ENCODE measurements at regions not wholly inside any gene's neighbourhood (a gene's known extent, or its start where the extent isn't known, plus 50 kb on each side); places are given as distances from the start of the nearest gene placed in this dataset.

DNA sequence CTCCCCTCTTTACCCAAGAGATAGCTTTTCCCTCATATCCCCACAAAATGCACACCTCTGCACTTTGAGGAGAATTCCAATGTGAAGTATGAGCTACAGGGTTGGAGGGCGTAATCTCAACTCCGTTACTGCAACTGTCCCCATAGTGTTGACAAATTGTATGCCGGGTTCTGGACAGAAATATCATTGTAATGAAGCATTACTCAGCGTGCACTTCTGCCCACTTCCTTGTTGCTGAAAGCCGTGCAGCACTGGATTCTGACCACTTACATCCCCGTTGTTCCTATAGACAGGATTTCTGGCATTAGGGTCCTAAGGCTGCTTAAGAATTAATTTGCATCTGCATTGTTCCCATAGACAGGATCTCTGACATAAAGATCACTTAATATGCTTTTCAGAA is 205.6 kb downstream of the RHOU start:
- Histone ChIP-seq H3K9ac (ENCODE audit: low read length) (no peak overlapping the region), H3K4me2 (ENCODE audit: low read depth, low read length) (no peak overlapping the region), H3K36me3 (replicated peaks; ENCODE audit: insufficient read depth, low read length) (no peaks in the 10 kb centered on the region), H2AFZ (ENCODE audit: low read length) (no peak overlapping the region), H3K79me2 (ENCODE audit: low read length) (no peaks in the 10 kb centered on the region), H3F3A (ENCODE audit: insufficient read depth, low read length) (no peaks in the 10 kb centered on the region), H3K9me3 (replicated peaks; ENCODE audit: insufficient read depth, low read length) (no peaks in the 10 kb centered on the region), H3K4me3 (ENCODE audit: low read length) (no peak overlapping the region), H4K20me1 (ENCODE audit: insufficient read depth, low read length) (no peaks in the 10 kb centered on the region), H3K27ac (ENCODE audit: low read length) (no peak overlapping the region), H3K4me1 (ENCODE audit: low read length) (no peaks in the 10 kb centered on the region), H3K9me2 (replicated peaks; ENCODE audit: insufficient read depth, low read length) (no peaks in the 10 kb centered on the region), H3K27me3 (replicated peaks; ENCODE audit: insufficient read depth, low read length) (no peaks in the 10 kb centered on the region)
- no peak for DNase-seq
- TF ChIP-seq EZH2phosphoT487 (IDR thresholded peaks at IDR 0.05; ENCODE audit: low read length) (no peak), EZH2 (optimal IDR thresholded peaks at IDR 0.05; ENCODE audit: low read depth, low read length) (no peak)
- TF ChIP-seq, protein P1, sequence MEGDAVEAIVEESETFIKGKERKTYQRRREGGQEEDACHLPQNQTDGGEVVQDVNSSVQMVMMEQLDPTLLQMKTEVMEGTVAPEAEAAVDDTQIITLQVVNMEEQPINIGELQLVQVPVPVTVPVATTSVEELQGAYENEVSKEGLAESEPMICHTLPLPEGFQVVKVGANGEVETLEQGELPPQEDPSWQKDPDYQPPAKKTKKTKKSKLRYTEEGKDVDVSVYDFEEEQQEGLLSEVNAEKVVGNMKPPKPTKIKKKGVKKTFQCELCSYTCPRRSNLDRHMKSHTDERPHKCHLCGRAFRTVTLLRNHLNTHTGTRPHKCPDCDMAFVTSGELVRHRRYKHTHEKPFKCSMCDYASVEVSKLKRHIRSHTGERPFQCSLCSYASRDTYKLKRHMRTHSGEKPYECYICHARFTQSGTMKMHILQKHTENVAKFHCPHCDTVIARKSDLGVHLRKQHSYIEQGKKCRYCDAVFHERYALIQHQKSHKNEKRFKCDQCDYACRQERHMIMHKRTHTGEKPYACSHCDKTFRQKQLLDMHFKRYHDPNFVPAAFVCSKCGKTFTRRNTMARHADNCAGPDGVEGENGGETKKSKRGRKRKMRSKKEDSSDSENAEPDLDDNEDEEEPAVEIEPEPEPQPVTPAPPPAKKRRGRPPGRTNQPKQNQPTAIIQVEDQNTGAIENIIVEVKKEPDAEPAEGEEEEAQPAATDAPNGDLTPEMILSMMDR (IDR thresholded peaks at IDR 0.05; ENCODE audit: low read length), result no peak

DNA sequence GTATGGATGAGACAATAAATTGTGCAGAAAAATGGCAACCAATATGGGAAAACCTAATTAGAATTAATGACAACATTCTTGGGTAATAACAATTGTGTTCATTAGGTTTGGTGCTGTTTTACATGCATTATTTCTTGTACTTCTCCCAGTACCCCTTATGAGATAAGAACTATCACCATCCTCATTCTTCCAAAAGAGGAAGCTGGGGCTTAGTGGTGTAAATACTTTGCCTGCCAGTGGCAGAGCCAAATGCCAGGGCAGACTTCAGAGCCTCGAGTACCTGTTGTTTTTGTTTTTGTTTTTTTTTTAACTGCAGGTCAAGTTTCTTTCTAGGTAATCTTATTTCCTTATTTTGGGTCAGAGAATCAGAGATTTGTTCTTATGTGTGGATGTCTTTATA is 206.4 kb downstream of the RHOU start:
- TF ChIP-seq EZH2phosphoT487 (IDR thresholded peaks at IDR 0.05; ENCODE audit: low read length), result no peak
- TF ChIP-seq, protein P1 (IDR thresholded peaks at IDR 0.05; ENCODE audit: low read length), result no peak
- TF ChIP-seq EZH2 (optimal IDR thresholded peaks at IDR 0.05; ENCODE audit: low read depth, low read length), result no peak
- Histone ChIP-seq H3K9ac (ENCODE audit: low read length) (no peak overlapping the region), H3K4me2 (ENCODE audit: low read depth, low read length) (no peak overlapping the region), H4K20me1 (ENCODE audit: insufficient read depth, low read length) (no peaks in the 10 kb centered on the region), H2AFZ (ENCODE audit: low read length) (no peak overlapping the region), H3K27ac (ENCODE audit: low read length) (no peak overlapping the region), H3K36me3 (replicated peaks; ENCODE audit: insufficient read depth, low read length) (no peaks in the 10 kb centered on the region), H3K9me3 (replicated peaks; ENCODE audit: insufficient read depth, low read length) (no peaks in the 10 kb centered on the region), H3K4me3 (ENCODE audit: low read length) (no peak overlapping the region), H3K9me2 (replicated peaks; ENCODE audit: insufficient read depth, low read length) (no peaks in the 10 kb centered on the region), H3K79me2 (ENCODE audit: low read length) (no peaks in the 10 kb centered on the region), H3K27me3 (replicated peaks; ENCODE audit: insufficient read depth, low read length) (no peaks in the 10 kb centered on the region), H3F3A (ENCODE audit: insufficient read depth, low read length) (no peaks in the 10 kb centered on the region), H3K4me1 (ENCODE audit: low read length) (no peaks in the 10 kb centered on the region)
- no peak for DNase-seq

DNA sequence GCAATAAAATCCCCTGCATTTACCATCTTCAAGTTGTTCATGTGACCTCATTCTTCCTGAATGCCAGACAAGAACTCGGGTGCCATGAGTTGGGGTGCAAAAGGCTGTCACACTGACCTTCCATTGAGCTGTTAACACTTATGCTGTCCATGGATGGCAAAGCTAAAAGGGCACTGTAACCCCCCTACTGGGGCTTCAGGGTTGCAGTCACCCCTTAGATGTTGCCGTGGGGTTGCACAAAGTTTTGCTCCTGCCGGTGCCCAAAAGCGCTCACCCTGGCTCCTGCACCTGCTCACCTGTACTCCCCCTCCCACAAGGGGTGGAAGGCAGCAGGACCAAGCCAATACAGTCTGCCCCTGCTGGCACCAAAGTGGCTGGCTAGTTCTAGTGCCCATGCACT is 208.2 kb downstream of the RHOU start:
- Histone ChIP-seq H3K27ac (ENCODE audit: low read length) (no peak overlapping the region), H3K4me1 (ENCODE audit: low read length) (no peaks in the 10 kb centered on the region), H2AFZ (ENCODE audit: low read length) (no peak overlapping the region), H3K79me2 (ENCODE audit: low read length) (no peaks in the 10 kb centered on the region), H3K9ac (ENCODE audit: low read length) (no peak overlapping the region), H3K9me2 (replicated peaks; ENCODE audit: insufficient read depth, low read length) (no peaks in the 10 kb centered on the region), H3F3A (ENCODE audit: insufficient read depth, low read length) (no peaks in the 10 kb centered on the region), H4K20me1 (ENCODE audit: insufficient read depth, low read length) (no peaks in the 10 kb centered on the region), H3K9me3 (replicated peaks; ENCODE audit: insufficient read depth, low read length) (no peaks in the 10 kb centered on the region), H3K4me2 (ENCODE audit: low read depth, low read length) (no peak overlapping the region), H3K4me3 (ENCODE audit: low read length) (no peak overlapping the region), H3K27me3 (replicated peaks; ENCODE audit: insufficient read depth, low read length) (no peaks in the 10 kb centered on the region), H3K36me3 (replicated peaks; ENCODE audit: insufficient read depth, low read length) (no peaks in the 10 kb centered on the region)
- DNase-seq, result no peak
- no peak for TF ChIP-seq EZH2 (optimal IDR thresholded peaks at IDR 0.05; ENCODE audit: low read depth, low read length)
- no peak for TF ChIP-seq EZH2phosphoT487 (IDR thresholded peaks at IDR 0.05; ENCODE audit: low read length)
- TF ChIP-seq, protein P1 (IDR thresholded peaks at IDR 0.05; ENCODE audit: low read length), result no peak
